GM19452 (cell line): ENCODE measurements at regions not wholly inside any gene's neighbourhood (a gene's known extent, or its start where the extent isn't known, plus 50 kb on each side); places are given as distances from the start of the nearest gene placed in this dataset.
A peak's percentile ranks its signal among the peaks of the same experiment; 100 is the strongest.

Experiments used
- ATAC-seq: cut with Tn5 transposase; IDR thresholded peaks from one replicate; pipeline ENCODE4 v1.9.1; 2021; ENCODE audit not compliant: unreplicated experiment

- ATAC-seq: no peak
Observed at GRCh38 chr5:159737263-159737662, 179.0 kb upstream of the ADRA1B start.

- ATAC-seq: no peak
Observed at GRCh38 chr5:159741829-159742322, 174.4 kb upstream of the ADRA1B start.

GRCh38 chr5:159743234-159743633 is 173.0 kb upstream of the ADRA1B start:
- ATAC-seq: no peak

DNA sequence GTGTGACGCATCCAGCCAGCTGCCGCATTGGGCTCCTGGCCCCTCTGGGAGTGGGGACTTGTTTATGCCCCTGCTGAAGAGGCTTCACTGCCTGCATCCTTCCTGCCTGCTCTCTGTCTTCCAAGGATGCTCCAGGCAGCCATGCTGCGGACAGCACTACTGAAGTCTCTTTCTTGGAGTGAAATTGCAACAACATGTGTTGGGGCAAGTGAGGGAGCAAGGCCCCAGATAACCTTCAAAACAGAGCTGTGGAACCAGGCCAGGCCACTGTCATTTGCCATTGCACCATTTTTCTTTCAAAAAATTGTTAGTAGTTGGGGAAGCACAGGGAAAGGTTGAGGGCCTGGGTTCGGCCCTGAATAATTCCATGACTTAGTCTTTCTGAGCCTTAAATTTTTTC is 169.6 kb upstream of the ADRA1B start:
- ATAC-seq: no peak

DNA sequence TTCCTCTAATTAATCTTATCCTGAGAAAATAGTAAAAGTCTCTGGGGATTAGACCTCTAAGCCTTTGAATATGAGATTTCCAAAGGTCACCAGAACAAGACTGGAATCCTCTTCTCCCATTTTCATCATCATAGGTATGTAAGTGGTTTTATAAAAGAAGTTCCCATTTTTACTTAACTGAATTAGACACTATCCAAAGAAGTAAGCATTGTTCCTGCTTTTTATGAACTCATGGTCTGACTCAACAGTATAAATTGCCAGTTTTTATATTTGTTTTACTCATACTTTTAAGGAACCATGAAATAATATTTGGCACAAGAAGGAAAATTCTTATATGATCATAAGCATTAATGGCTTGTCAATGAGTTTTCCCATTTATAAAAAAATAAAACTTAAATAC is 167.1 kb upstream of the ADRA1B start:
- no peak for ATAC-seq

- ATAC-seq: no peak
Observed at GRCh38 chr5:159750226-159750625, 166.1 kb upstream of the ADRA1B start.

DNA sequence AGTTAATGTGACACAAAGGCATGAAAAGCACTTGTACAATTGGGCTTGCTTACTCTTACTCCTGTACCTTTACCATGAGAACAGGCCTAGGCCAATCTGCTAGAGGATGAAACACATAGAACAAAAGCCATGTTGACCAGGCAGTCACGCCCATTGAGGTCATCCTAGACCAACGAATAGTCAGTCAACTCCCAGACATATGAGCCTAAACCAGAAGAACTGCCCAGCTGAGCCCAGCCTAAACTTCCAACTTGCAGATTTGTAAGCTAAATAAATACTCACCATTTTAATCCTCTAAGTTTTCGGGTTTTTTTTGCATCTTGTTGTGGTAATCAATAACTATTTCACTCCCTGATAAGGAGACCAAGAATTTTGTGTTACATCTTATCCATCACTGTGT is 164.8 kb upstream of the ADRA1B start:
- no peak for ATAC-seq

DNA sequence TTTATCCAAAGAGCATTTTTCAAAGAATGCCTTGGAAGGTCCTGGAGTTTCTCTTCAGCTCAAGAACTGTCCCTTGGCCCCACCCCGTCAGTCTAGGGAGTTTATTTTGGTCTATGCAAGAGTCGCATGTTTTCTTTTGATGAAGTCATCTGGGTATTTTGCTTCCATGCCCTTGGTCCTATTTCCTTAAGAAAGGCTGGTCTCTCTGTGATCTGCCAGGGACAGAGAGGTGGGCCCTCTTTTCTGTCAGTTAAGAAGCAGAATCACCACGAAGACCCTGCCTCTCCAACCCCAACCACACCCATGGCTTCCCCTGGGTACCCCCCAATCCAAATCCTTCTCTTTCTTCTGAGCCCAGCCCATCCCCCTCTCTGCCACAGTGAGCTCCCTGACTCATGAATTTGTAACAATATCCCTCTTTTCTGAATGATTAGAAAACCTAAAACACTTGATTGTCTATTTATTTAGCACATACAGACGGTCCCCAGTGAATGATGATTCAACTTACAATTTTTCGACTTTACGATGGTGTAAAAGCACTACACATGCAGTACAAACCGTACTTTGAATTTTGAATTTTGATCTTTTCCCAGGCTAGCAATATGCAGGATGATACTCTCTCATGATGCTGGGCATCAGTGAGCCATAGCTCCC is 163.5 kb upstream of the ADRA1B start:
- ATAC-seq: no peak

GRCh38 chr5:159758189-159758588 is 158.1 kb upstream of the ADRA1B start:
- no peak for ATAC-seq

DNA sequence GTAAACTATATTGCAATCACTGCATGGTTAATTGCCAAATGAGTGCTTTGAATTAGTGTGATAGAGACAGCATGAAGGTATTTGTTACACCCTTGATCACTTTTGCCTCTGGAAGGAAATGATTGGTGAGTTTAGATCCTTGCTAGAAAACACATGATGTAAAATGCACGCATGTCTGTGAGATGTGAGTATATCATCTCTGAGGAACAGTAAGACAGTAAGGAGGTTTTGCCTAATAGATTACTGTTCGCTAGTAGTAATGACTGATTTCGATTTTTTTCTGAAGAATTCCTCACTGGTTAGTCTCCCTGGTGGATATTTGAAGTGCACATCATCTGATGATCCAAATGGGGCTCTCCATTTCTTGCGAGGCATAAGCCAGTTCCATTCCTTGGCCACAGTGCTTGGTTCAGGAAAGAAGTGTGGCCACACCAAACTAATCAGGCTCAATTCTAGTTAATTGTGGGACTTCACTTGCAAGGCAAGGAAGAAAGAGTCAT is 156.4 kb upstream of the ADRA1B start:
- no peak for ATAC-seq

DNA sequence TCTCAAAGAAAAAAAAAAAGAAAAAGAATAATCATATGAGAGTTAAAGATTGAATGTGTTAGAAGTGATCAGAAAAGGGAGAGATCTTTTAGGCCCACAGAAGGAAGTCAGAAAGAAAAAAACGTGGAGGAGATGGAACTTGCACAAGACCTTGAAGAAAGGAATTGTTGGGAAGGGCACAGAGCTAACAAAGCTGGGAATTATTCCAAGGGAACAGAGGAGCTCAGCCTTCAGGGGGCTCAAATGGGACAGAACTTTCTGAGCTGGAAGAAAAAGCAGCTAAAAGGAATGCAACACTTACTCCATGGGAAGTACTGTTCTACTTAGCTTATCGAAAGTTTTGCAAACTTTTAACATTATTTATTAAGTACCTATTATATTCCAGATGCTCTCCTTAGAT is 153.4 kb upstream of the ADRA1B start:
- no peak for ATAC-seq

DNA sequence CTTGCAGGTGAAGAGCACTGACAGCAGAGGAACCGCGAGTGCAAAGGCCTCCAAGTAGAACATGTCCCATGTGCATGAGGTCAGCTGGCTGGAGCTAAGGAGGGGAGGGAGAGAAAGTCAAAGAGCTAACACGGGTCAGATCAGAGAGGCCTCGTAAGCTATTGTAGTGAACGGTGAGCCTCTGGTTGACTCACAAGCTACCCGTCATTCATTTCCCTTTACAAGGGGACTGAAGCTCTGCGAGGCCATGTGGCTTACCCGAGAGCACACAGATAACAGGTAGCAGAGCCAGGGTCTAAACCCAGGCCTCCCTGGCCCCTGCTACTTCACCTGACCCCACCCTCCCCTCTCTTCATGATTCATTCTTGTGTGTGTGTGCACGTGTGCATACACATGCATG is 152.7 kb upstream of the ADRA1B start:
- ATAC-seq: no peak

- no peak for ATAC-seq
Observed at GRCh38 chr5:159764283-159765134, 151.8 kb upstream of the ADRA1B start.

- no peak for ATAC-seq
Observed at GRCh38 chr5:159765135-159765433, 151.2 kb upstream of the ADRA1B start.

- ATAC-seq: no peak
Observed at GRCh38 chr5:159765760-159766517, 150.3 kb upstream of the ADRA1B start.

DNA sequence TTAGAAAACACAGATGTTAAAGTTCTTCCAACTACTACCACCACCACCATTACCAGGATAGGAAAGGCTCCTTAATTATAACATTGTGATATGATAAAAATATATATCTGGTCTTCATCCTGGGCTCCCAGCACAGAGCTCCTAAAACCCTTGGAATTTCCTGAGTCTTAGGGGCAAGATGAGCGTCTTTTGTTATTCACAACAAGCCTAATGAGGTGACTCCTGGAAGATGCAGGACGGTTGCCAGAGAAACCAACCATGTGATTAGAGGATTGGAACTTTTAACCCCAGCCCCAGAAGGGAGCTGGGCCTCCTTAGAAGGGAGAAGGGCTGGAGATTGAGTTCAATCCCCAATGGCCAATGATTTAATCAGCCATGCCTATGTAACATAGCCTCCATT is 148.0 kb upstream of the ADRA1B start:
- ATAC-seq: no peak

GRCh38 chr5:159772698-159773061 is 143.6 kb upstream of the ADRA1B start:
- ATAC-seq: no peak

GRCh38 chr5:159773062-159773924 is 143.0 kb upstream of the ADRA1B start:
- ATAC-seq: peak; percentile 92

GRCh38 chr5:159774476-159775031 is 141.7 kb upstream of the ADRA1B start:
- no peak for ATAC-seq

DNA sequence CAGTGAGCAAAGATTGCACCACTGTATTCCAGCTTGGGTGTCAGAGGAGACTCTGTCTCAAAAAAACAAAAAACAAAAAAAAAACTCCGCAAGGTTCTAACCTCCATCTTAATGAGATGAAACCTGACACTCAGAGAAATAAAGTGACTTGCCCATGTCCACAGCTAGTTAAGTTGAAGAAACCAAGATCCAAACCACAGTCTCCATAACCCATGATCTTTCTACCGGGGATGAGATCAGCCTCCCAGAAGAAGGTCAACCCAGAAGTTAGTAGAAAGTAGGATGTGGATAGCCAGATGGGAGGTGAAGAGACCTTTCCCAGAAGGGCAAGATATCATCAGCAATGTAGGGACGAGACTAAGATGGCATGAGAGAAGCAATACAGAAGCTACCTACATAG is 140.4 kb upstream of the ADRA1B start:
- no peak for ATAC-seq
